Psoas muscle (tissue), 7 donors: ENCODE measurements at regions not wholly inside any gene's neighbourhood (a gene's known extent, or its start where the extent isn't known, plus 50 kb on each side); places are given as distances from the start of the nearest gene placed in this dataset.

ENCODE experiments used
- ATAC-seq, 4 donors: fragments of 200-7000 bp; cut with Tn5 transposase; one replicate each; pipeline ENCODE4 v1.9.1; 2020; ENCODE audit warnings: moderate library complexity in 3 of 4, mild to moderate bottlenecking in 2 of 4
- DNase-seq, 2 donors: peaks; one replicate each; pipeline ENCODE4 v3.0.0-alpha.2; 2020
- H3K27ac ChIP-seq: fragments of 200-600 bp; one replicate; pipeline ENCODE4 v1.8.0; 2022
- H3K27me3 ChIP-seq, 3 donors: fragments of 200-600 bp in 1 of 3; one replicate each; pipeline versions ENCODE4 v1.6.1 to v1.8.0; 2013 to 2022; ENCODE audit warnings: low read length in 2 of 3, mild to moderate bottlenecking in 2 of 3, moderate library complexity in 1 of 3; ENCODE audit not compliant: insufficient read depth in 3 of 3
- H3K36me3 ChIP-seq, 2 donors: fragments of 200-600 bp in 1 of 2; one replicate each; pipeline versions ENCODE4 v1.6.1 to v1.8.0; 2013 to 2022; ENCODE audit warnings: low read depth in 1 of 2, mild to moderate bottlenecking in 1 of 2, moderate library complexity in 1 of 2; ENCODE audit not compliant: insufficient read depth in 1 of 2
- H3K4me1 ChIP-seq: fragments of 200-600 bp; one replicate; pipeline ENCODE4 v1.8.0; 2022
- H3K4me3 ChIP-seq: fragments of 200-600 bp; one replicate; pipeline ENCODE4 v1.8.0; 2022; ENCODE audit warnings: mild to moderate bottlenecking
- H3K9me3 ChIP-seq: fragments of 200-600 bp; one replicate; pipeline ENCODE4 v1.8.0; 2022
- CTCF ChIP-seq: fragments of 200-600 bp; IDR thresholded peaks from one replicate; pipeline ENCODE4 v1.8.0; 2022; ENCODE audit warnings: antibody characterized with exemption
- WGBS, 3 donors: extraction: QIAGEN DNeasy Blood & Tissue Kit; methylation state at CpG; one replicate each; pipeline versions ENCODE4 v1.1.6 to v1.1.7; 2013; 5-methylcytosine and 5-hydroxymethylcytosine counted together
- intact Hi-C, 2 donors: fragments of 100-400 bp; cut with DNase I; formaldehyde crosslinking; loops; one replicate each; pipeline versions ENCODE4 v1.11.0 to v1.14.2; 2022
- donor health status: healthy with polysubstance abuse.
- donor health status: DM: no; HTN: no; CAD: no; lungs with moderate emphysema.
- donor health status: Bipolar disorder and iron deficiency.
- donor health status: healthy.
- donor health status: DM: yes; HTN: yes; CAD: no.
- donor health status: DM: no; HTN: no; CAD: no.
- donor health status: DM: yes; HTN: yes; CAD: no.

- DNase-seq (no peak), ATAC-seq (peak in 3 of 4 donors; percentile 47 to 60 (median 58))
- Histone ChIP-seq H3K27ac (no peak overlapping the region), H3K36me3 (no peaks in the 10 kb centered on the region), H3K9me3 (no peaks in the 10 kb centered on the region), H3K4me3 (no peak overlapping the region), H3K27me3 (peaks cover 0 to 6% (median 0%) of the 10 kb centered on the region in 3 donors), H3K4me1 (no peaks in the 10 kb centered on the region)
- intact Hi-C loops, result loop anchor here in 1 of 2 donors (5.0 kb wide), 1 partner anchor 176 kb away; no protein-coding TSS in a partner anchor
- 30 to 32% (median 30%) methylated on average over 4 of the region's 4 CpGs for WGBS, 3 donors
- peak; percentile 19 for TF ChIP-seq CTCF
These were observed 59.9 kb upstream of the CACNA1E start for GRCh38 chr1:181423301-181423918.

GRCh38 chr1:181424786-181425403 lies 58.4 kb upstream of the CACNA1E start:
- Histone ChIP-seq H3K4me1 (no peaks in the 10 kb centered on the region), H3K9me3 (no peaks in the 10 kb centered on the region), H3K4me3 (no peak overlapping the region), H3K27ac (no peak overlapping the region), H3K36me3 (no peaks in the 10 kb centered on the region), H3K27me3 (peaks cover 0 to 6% (median 0%) of the 10 kb centered on the region in 3 donors)
- 13 to 17% (median 15%) methylated on average over 16 of the region's 16 CpGs for WGBS, 3 donors
- DNase-seq (peak; percentile 57 to 77), ATAC-seq (peak; percentile 74 to 87 (median 78))
- peak; percentile 96 for TF ChIP-seq CTCF
- intact Hi-C loops, result loop anchor here (1.0 to 5.0 kb wide), 3 partner anchors 178 to 235 kb away; no protein-coding TSS in a partner anchor

- DNase-seq (no peak), ATAC-seq (no peak)
- intact Hi-C loops, result loop anchor here in 1 of 2 donors (2.0 kb wide), 1 partner anchor 235 kb away; no protein-coding TSS in a partner anchor
- no peak overlapping the region for H3K27ac ChIP-seq
- H3K27me3 ChIP-seq, result peaks cover 0 to 6% (median 0%) of the 10 kb centered on the region in 3 donors
- H3K36me3 ChIP-seq, result no peaks in the 10 kb centered on the region
- no peaks in the 10 kb centered on the region for H3K9me3 ChIP-seq
- no peak for TF ChIP-seq CTCF
- WGBS, 3 donors, result 69 to 81% (median 71%) methylated on average over 8 of the region's 8 CpGs
- no peak overlapping the region for H3K4me3 ChIP-seq
- H3K4me1 ChIP-seq, result no peaks in the 10 kb centered on the region
These were observed 57.8 kb upstream of the CACNA1E start for GRCh38 chr1:181425566-181425965.

- Histone ChIP-seq H3K4me1 (no peaks in the 10 kb centered on the region), H3K27ac (no peak overlapping the region), H3K36me3 (no peaks in the 10 kb centered on the region), H3K9me3 (no peaks in the 10 kb centered on the region), H3K27me3 (peaks cover 0 to 6% (median 0%) of the 10 kb centered on the region in 3 donors), H3K4me3 (no peak overlapping the region)
- no peak for DNase-seq
- TF ChIP-seq CTCF, result no peak
- intact Hi-C loops, result no loop called here
- WGBS, 3 donors, result 88 to 94% (median 92%) methylated on average over 3 of the region's 3 CpGs
- ATAC-seq, result no peak
These were observed 53.9 kb upstream of the CACNA1E start for GRCh38 chr1:181429462-181429861.
